NCI-H226 (cell line): ENCODE measurements at regions not wholly inside any gene's neighbourhood (a gene's known extent, or its start where the extent isn't known, plus 50 kb on each side); places are given as distances from the start of the nearest gene placed in this dataset.
A peak's percentile ranks its signal among the peaks of the same experiment; 100 is the strongest.
"Not testable (repeated sequence)": the region's sequence is repeated elsewhere in the genome, so short reads cannot be mapped to it uniquely, and the experiment has no call there.

Experiments used
- DNase-seq: peaks from one replicate; pipeline ENCODE4 v3.0.0-alpha.2; 2015

DNA sequence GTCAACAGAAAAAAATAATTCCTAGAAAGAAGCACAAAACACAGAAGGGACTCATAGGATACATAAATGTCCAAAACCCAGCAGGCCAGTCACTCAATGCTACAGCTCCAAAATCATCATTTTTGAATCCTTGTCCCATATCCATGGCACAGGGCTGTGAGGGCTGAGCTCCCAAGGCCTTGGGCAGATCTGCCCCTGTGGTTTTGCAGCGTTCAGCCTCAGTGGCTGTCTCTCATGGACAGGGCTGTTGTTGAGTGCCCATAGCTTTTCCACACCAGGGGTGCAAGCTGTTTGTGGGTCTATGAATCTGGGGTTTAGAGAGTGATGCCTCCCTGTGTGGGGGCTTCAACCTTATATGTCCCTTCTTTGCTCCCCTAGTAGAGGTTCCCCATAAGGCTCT, 243.2 kb downstream of the CWH43 start:
- DNase-seq: not testable (repeated sequence)

- not testable (repeated sequence) for DNase-seq
These were observed 243.6 kb downstream of the CWH43 start for GRCh38 chr4:49229713-49230112.

DNA sequence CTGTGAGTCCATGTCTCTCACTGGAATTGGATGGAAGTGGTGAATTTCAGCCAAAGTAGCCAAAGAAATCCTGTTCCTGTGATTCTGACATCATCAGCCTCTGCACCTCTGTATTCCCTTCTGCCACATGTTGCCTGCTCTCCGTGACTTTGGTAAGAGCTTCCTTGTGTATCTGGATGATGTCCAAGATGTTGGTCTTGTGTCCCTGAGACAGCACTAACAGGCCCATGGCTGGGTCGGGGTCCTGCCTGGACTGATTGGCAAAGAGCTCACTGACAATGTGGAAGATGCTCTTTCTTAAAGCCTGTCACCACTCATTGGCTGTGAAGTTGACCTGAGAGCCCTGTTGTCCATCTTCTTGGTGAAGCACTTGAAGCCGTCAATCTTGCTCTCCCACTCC, 247.3 kb downstream of the CWH43 start:
- not testable (repeated sequence) for DNase-seq

DNA sequence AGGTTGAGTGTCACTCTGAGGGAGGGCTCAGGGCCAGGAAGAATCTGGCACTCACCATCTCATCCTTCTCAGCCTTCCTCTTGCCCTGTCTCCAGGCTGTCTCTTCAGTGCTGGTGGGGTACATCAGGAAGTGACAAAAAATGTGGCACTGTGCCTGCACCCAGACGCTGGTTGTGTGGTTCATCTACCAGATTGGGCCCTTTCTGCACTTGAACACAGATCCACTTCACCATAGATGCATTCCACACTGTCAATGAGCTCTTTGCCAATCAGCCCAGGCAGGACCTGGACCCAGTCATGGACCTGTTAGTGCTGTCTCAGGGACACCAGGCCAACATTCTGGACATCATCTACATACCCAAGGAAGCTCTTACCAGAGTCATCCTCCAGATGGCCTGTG, 247.7 kb downstream of the CWH43 start:
- not testable (repeated sequence) for DNase-seq

DNA sequence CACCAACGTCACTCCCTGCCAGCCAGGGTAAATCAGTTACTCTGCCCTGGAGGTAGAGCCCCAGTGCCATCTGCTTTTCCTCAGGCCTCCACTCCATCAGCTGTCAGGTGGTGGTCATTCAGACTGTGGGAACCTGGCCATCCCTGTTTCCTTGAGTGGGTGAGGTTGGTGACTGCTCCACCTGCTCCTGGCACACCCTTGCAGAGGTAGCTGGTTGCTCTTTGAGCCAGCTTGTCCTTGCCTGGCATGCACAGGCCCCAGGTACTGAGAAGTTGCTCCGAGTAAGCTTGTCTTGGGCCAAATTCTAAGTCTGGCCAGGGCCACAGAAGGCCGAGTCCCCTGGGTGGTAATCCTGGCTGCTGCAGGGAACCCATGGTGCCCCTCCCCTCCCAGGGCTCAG, 248.3 kb downstream of the CWH43 start:
- not testable (repeated sequence) for DNase-seq

DNA sequence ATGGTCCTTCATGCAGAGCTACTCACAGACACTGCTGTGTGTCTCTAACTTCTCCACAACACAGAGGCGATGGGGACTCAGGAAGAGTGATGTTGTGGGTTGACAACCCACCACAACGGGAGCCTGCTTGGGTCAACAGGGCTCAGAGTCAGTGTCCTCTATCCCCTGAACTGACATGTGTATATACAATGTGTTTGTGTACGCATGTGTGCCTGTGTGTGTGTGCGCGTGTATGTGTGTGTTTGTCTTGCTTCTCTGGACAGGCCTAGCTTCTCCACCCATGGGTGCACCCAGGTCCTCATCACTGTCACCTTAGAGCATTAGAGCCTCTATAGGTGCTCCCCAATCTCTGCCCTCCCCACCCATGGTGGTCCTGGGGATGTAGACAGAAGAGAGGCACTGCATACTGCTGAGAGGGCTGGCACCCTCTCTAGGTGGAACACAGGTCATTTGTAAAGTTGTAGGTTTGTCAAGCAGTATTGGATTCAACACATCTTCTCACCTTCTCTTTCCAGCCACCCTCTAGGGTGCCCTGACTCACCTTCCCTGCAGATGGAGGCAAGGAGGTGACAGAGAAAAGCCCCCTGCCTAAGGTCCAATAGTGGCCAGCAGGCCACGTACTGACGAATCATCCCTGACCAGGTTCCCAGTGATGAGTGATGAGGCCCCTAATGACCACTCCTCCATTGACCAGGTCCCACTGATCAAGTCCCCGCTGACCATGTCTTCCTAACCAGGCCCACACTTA, 249.5 kb downstream of the CWH43 start:
- DNase-seq: not testable (repeated sequence)

- not testable (repeated sequence) for DNase-seq
These were observed 250.4 kb downstream of the CWH43 start for GRCh38 chr4:49236474-49236873.

- not testable (repeated sequence) for DNase-seq
These were observed 255.2 kb downstream of the CWH43 start for GRCh38 chr4:49241295-49241694.

GRCh38 chr4:49262786-49263185, 276.7 kb downstream of the CWH43 start:
- DNase-seq: not testable (repeated sequence)

DNA sequence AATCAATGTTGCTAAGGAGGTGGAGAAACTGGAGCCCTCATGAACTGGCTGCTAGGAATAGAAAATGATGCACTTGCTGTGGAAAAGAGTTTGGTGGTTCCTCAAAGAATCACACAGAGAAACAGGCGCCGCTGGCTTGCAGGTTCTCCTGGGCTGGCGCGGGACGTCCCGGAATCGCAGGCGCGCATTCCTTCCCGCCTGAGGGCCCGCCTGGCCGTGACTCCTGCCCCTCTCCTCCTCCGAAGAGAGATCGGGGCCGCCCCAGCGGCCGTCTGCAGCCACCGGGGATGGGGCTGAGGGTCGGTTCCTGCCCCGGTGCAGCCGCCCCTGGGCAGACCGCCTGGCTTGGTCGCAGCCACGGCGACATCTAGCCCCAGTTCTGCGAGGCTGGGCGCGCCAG, 284.4 kb downstream of the CWH43 start:
- not testable (repeated sequence) for DNase-seq

GRCh38 chr4:49270912-49271311, 284.8 kb downstream of the CWH43 start:
- not testable (repeated sequence) for DNase-seq

GRCh38 chr4:49285905-49286304, 299.8 kb downstream of the CWH43 start:
- not testable (repeated sequence) for DNase-seq

- not testable (repeated sequence) for DNase-seq
These were observed 301.1 kb downstream of the CWH43 start for GRCh38 chr4:49286926-49287745.

DNA sequence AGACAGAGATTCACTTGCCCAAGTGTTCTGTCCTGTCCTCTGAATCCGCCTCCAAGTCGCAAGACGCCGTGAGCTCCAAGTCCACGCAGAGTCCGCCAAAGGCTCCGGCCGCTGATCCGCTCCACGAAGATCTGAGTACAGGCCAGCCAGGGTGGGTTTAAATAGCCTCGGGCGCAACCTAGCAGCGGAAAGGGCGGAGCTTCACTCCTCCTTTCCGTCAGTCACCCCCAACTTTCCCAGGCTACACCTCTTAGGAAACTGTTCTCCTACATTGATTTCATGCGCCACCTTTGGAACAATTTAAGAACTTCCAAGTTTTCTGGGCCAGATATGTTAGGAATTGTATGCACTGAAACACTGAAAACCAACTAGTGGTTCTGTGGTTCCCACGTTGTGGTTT, 301.8 kb downstream of the CWH43 start:
- peak; percentile 1 for DNase-seq

DNA sequence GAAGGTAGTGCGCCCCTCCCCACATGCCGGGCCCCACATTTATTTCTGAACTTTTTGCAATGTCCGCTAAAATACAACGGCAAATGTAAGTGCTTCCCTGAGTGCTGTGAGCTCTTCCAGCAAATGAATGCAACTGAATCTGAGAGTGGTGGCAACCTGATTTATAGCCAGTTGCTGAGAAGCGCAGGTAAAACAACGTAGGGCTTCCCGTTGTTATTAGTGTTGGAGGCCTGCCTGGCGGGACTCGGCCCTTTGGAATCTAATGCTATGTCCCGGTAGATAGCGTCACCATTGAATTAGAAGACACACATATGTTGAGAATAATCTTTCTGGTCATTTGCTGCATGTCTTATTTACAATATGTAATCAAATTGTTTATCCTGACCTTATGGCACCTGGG, 302.7 kb downstream of the CWH43 start:
- not testable (repeated sequence) for DNase-seq

DNA sequence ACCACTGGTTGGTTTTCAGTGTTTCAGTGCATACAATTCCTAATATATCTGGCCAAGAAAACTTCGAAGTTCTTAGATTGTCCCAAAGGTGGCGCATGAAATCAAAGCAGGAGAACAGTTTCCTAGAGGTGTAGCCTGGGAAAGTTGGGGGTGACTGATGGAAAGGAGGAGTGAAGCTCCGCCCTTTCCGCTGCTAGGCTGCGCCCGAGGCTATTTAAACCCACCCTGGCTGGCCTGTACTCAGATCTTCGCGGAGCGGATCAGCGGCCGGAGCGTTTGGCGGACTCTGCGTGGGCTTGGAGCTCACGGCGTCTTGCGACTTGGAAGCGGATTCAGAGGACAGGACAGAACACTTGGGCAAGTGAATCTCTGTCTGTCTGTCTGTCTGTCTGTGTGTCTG, 328.7 kb downstream of the CWH43 start:
- DNase-seq: not testable (repeated sequence)

DNA sequence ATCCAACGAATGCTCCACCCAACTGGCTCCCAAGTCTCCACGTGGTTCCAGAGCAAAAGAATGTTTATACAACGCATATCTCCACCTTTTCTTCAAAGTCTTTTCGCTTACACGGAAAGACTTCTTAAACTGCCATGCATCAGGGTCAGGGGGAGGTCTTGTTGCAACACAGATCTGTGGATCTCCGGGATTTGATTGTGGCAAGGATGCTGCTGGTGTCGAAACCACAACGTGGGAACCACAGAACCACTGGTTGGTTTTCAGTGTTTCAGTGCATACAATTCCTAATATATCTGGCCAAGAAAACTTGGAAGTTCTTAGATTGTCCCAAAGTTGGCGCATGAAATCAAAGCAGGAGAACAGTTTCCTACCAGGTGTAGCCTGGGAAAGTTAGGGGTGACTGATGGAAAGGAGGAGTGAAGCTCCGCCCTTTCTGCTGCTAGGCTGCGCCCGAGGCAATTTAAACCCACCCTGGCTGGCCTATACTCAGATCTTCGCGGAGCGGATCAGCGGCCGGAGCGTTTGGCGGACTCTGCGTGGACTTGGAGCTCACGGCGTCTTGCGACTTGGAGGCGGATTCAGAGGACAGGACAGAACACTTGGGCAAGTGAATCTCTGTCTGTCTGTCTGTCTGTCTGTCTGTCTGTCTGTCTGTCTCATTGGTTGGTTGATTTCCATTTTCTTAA, 334.8 kb downstream of the CWH43 start:
- DNase-seq: not testable (repeated sequence)

DNA sequence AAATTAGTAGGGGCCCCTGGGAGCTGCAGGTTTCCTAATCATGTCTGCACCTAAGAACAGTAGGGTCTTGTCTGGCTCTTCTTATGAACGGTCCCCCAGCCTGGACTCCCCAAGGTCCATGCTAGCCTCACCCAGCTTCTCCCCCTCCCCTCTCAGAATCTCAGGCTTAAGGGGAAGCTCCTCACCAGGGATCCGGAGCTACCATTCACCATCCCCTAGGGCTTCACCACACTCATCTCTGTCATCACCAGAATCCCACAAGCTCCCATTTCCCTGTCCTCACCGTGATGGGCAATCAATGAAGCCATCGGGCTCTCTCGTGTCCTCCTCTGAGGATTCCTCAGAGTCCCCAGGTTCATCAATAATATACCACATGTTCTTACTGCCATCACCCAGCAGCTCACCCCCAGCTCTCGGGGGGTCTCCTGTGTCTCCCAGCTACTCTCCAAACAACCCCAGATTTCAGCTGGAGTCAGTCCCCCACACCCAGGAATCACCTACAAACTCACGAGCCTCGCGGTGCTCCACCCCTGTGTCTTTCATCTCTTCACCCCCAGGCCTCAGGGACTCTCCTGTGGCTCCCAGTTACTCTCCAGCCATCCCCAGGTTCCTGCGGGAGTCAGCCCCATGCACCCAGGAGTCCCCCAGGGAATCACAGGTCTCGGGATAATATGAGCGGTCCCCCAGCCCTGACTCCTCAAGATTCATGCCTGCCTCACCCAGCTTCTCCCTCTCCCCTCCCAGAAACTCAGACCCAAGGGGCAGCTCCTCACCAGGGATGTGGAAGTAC, 335.6 kb downstream of the CWH43 start:
- DNase-seq: not testable (repeated sequence)

DNA sequence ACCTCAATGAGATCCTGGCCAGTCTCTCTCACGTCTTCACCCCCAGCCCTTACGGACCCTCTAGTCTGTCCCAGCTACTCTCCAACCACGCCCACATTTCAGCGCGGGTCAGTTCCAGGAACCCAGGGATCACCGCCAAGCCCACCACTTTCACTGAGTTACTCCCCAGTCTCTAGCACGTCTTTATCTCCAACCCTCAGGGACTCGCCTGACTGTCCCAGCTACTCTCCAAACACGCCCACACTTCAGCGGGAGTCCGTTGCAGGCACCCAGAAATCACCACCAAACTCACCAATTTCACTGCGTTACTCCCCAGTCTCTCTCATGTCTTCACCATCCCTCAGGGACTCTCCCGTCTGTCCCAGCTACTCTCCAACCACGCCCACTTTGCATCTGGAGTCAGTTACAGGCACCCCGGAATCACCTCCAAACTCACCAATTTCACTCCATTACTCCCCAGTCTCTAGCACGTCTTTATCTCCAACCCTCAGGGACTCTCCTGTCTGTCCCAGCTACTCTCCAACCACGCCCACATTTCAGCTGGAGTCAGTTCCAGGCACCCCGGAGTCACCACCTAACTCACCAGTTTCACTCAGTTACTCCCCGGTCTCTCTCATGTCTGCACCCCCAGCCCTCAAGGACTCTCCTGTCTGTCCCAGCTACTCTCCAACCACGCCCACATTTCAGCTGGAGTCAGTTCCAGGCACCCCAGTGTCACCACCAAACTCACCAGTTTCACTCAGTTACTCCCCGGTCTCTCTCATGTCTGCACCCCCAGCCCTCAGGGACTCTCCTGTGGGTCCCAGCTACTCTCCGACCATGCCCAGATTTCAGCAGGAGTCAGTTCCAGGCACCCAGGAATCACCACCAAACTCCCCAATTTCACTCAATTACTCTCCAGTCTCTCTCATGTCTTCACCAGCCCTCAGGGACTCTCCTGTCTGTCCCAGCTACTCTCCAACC, 336.8 kb downstream of the CWH43 start:
- not testable (repeated sequence) for DNase-seq

- not testable (repeated sequence) for DNase-seq
These were observed 337.5 kb downstream of the CWH43 start for GRCh38 chr4:49323573-49323940.
